ENCODE measurements at regions not wholly inside any gene's neighbourhood (a gene's known extent, or its start where the extent isn't known, plus 50 kb on each side); places are given as distances from the start of the nearest gene placed in this dataset.

DNA sequence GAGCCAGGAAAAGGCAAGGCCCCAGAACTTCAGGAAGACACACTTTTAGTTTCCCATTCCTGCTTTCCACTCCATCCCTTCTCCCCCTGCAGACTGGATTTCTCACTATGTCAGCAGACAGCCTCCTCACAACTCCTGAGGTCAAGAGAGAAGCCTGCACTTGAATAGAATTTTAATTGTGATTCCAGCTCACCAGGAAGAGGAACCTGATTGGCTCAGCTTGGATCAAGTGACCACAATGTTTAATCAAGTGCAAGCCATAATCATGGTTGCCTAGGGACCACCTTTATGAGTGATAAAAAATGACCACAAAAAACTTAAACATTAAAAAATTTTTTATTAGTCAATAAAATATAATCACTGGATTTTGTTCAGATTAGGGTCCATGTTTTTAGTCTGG, 244.7 kb upstream of the RHOBTB1 start:
- no peak for DNase-seq (ENCODE audit: low spot score)

DNA sequence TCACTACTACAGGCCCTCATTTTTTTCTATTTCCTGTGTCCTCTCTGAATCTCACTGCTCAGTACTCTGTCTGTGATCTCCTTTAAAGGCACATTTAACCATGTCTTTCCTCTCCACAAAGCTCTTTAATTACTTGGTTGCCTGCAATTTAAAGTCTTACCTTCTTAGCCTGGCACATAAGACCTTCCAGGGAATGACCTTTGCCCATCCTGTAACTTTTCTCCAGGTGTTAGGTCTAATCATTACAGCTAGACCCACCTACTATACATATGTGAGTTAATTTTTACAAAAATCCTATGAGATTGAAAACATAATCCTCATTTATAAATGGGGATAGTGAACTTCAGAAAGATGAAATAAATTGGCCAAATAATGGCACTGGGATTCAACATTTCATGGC, 244.1 kb upstream of the RHOBTB1 start:
- no peak for DNase-seq (ENCODE audit: low spot score)

DNA sequence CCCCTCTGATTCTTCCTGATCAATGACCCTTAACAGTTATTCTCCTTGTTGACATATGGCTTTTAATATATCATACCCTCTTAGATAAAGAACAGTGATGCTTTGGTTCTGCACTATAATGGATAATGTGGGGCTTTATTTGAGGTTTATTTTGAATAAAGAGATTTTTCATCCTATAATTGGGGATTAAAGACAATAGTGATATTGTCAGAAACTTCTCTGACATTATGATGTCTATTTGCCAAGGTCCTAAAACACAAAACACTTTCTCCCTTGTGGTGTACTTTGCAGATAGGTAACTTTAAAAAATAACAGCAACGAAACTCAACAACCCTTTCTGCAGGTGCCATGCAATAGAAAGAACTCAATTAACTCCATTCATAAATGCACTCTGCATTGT, 243.6 kb upstream of the RHOBTB1 start:
- no peak for DNase-seq (ENCODE audit: low spot score)

DNA sequence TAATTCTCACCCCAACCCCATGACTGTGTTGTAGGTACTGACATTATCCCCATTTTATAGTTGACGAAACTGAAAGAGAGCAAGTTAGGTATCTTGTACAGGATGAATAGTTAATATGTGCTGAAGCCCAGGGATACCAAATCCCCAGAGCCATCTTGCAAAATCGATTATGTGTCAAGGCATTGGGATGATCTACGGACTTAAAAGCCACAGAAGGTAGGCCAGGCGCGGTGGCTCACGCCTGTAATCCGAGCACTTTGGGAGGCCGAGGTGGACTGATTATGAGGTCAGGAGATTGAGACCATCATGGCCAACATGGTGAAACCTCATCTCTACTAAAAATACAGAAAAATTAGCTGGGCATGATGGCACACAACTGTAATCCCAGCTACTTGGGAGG, 242.4 kb upstream of the RHOBTB1 start:
- DNase-seq (ENCODE audit: low spot score) = no peak

DNA sequence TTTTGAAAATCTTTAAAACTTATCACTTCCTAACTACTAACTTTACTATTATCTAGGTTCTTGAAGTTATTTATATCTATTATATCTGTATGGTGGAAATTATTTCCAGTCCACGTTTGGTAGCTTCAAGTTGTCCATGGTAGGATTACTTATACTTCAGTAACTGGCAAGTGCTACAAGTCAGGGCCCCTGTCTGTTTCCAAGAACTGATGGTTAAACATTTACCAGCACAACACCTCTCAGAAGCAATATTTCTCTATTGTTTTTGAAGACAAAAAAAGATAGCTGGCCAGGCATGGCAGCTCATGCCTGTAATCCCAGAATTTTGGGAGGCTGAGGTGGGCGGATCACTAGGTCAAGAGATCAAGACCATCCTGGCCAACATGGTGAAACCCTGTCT, 240.4 kb upstream of the RHOBTB1 start:
- no peak for DNase-seq (ENCODE audit: low spot score)

DNA sequence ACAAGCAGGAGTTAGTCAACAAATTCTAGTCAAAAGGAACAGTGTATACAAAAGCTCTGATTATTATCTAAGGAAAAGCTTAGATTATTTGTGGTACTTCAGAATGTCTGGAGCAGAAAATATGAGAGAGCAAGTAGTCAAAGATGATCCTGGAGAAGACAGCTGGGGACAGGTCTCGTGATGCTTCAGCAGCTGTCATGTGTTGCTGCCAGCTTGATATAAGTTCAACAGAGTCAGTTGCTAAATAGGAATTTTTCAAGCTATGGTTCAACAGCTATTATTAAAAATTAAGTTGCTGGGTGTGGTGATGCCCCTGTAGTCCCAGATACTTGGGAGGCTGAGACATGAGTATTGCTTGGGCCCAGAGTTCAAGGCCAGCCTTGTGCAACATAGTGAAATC, 240.0 kb upstream of the RHOBTB1 start:
- DNase-seq (ENCODE audit: low spot score) = no peak

DNA sequence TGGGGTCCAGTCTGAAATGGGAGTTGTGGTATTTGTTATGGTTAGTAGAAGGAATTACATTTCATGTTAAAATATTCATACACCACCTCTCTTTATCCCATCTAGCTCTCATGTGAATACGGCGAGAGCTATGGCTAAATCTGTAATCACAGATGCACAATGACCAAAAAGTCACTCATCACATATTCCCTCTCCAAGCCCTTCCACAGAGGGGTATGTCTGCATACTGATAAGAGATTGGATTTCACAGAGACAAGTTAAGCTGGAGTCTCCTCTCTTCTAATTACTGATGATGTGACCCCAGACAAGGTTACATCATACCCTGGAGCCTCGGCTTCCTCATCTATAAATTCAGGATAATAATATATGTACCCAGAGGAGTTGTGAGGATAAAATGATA, 237.8 kb upstream of the RHOBTB1 start:
- DNase-seq (ENCODE audit: low spot score) = no peak

DNA sequence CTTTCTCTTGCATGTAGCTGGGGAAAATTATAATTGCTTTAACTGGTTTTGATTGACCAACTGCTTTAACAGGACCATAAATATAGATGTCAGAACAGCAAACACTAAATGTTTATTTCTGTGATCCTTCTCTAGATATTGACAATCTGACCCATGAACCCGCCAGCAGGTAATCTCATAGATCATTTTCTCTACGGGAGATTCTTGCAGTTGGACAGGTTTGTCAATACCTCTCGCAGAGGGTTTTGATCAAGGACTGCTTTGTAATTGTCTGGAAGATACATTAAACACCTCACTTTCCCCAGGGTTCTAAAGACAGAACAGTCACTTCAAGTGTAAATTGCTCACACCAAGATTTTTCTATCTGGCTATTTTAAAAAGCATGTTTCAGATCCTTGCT, 235.8 kb upstream of the RHOBTB1 start:
- no peak for DNase-seq (ENCODE audit: low spot score)

DNA sequence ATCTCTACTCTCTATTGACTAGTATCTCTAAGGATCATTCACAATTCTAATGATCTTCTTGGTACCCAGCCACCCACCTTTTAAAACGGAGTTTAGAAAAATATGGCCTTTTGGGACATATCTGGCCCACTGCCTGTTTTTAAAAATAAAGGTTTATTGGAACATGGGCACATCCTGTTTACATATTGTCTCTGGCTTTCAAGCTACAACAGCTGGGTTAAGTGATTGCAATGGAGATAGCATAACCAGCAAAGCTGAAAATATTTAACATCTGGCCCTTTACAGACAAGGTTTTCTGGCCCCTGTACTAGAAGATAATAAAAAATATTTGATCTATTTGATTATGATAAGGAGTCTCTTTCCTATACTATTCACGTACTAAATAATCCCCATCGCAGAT, 232.4 kb upstream of the RHOBTB1 start:
- no peak for DNase-seq (ENCODE audit: low spot score)

DNA sequence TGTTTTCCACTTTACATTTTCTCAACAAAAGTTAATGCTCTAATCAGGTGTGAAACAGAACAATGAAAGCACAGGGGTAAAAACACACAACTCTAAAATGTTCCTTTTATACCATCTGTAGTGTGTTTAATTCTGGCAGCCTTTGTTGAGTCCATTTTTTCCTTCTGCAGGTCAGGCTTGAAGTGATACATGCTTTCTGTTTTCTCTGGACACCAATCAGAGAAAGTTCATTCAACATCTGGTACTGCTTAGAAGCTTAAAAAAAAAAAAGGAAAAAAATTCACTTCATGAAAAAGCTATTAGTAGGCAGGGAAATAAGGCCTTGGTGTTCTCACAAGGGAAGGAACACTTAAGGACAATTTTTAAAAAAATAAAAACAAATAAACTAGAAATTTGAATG, 231.3 kb upstream of the RHOBTB1 start:
- DNase-seq (ENCODE audit: low spot score) = no peak

DNA sequence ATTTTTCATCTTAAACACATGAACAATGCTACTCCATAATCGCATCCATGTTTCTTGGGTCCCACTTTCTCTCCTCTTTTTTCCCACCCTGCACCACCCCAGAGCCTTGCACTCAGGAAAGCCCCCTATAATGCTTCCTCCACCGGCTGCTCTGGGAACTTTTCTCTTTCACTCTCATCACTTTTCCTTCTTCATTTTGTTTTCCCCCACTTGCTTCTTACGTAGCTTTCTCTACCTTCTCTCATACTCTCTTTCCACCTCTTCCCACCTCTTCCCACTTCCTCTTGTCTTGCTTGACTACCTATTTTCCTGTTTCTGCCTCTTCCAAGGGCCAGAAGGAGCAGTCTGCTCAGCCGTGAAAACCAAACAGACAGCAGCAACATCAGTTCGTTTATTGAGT, 229.5 kb upstream of the RHOBTB1 start:
- no peak for DNase-seq (ENCODE audit: low spot score)

DNA sequence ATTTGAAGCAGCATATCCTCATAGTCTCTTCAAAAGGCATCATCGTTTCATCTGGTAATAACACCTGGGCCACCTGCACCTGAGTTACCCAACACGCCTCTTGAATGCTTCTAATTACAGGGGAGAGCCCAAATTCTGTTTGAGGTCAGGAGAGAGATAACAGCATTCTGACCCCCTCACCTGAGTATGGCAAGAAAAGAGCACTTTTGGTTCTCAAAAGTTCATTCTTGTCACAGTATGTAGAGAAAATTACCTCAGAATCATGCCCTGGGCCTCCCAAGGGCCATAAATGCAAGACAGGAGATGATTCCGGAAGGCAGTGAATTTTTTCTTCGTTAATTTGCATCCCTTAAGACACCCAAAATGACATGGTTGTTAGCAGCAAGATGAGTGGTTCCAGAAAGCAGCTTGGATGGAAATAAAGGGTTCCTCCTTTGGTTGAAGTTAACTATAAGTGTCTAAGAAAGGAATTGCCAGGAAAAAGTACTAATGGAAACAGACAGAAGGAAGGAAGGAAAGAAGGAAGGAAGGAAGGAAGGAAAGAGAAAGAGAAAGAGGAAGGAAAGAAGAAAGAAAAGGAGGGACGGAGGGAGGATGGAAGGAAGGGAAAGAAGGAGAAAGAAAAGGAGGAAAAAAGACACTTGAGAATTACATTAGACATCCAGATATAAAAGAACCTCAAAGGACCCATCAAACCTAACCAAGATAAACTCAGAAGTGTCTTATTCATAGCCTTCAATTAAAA, 228.4 kb upstream of the RHOBTB1 start:
- no peak for DNase-seq (ENCODE audit: low spot score)

DNA sequence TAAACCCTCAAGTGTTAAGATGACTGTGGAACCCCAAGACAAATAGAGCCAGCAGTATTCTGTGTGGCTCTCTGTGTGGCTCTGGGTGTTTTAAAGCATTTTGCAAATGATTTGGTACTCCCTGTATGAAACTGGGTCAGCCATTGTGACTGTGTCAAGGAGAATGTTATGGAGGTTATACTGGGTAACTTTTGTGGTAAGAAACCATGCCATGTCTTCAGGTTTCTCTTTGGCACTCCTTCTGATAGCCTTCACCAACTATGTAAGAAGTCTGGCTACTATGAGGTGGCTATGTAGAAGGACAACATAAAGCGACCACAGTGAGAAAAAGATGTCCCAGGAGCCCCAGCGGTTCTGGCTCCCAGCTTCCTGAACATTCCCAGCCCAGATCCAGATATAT, 226.6 kb upstream of the RHOBTB1 start:
- DNase-seq (ENCODE audit: low spot score) = no peak

DNA sequence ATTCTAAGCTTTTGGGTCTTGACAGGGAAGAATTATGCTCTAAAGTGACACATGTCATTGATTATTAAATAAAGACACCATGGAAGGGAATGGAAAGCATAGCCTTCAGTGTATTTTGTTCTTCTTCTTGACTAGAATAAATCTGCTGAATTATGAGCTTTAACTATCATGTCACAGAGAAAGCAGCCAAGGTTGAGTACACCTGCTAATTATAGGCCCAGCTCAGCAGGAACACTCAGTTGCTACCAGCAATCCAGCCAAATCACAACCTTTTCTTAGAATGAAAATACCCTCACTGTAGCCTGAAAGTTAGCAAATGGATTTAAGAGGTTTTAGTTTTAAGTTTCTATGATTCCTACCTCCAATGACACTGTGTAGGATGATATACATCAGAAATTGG, 225.3 kb upstream of the RHOBTB1 start:
- no peak for DNase-seq (ENCODE audit: low spot score)

DNA sequence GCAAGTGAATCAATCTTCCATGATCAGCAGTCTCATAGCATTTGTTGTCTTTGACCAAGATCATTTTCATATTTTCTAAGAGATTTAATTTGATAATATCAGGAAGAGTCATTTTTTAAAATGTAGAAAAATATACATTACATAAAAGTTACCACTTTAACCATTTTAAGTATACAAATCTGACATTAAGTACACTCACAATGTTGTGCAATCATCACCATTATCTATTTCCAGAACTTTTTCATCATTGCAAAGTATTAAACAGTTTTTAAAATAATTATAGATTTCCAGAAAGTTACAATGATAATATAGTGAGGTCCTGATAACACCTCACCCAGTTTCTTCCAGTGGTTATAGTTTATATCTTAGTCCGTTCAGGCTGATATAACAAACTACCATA, 222.5 kb upstream of the RHOBTB1 start:
- no peak for DNase-seq (ENCODE audit: low spot score)

DNA sequence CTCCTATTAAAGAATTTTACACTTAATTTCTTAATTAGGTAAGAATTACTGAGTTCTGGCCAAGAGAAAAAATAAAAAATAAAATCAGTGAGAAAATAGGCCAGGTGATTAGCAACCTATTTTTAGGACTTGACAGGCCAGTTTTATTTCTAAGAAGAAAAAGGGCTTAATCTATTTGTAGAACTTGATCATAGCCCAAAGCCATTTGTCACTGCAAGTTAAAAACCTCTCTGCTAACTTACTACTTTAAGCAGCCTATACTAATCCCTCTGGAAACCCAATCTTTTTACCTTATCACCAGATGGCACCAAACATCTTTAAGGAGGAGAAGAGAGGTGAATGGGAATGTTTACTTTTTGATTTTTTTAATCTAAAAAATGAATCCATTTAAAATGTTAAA, 222.1 kb upstream of the RHOBTB1 start:
- no peak for DNase-seq (ENCODE audit: low spot score)

DNA sequence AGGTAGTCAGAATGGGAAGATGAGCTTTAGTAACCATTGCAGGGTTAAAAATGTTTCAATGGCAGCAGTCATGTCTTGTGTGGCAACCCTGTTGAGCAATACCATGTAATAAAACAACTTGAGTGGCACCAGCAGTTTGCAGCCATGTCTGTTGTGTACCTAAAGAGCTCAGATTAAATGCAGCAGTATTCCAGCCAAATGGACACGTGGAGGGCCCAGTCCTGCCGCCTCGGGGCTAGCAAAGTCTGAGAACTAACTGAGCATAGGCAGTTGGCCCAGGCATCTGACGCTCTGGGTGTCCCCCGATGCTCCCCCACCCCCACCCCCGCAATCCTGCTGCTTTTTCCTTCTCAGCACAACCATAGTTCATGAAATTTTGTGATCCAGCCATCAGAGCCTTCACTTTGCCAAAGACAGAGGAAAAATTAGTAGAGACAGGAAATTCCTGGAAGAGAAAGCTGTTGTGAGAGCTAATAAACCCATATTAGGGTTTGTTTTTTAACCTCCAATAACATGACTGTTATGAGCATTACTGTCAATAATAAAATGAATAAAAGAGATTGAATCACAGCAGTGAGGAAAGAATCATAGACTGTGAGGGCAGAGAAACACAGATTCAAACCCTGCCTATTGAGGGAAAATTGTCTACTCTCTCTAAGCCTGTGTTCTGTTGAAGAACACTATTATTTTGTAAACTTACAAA, 220.6 kb upstream of the RHOBTB1 start:
- no peak for DNase-seq (ENCODE audit: low spot score)

DNA sequence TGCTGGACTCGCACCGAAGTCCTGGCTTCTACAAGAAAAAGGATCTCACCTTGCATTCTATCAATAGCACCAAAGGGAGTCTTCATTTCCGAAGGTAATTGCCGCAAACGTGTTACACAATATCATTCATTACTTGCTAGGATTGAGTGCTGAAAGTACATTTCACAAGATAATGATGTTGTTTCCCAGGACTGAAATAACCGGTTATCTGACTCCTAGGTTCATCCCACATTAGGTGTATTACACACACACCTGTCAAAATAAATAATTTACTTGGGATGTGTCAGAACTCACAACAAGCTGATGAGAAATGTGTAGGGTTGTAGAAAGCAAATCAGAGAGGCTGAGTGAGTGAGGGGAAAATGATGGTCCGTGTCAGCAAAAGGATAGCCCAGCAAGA, 219.4 kb upstream of the RHOBTB1 start:
- DNase-seq (ENCODE audit: low spot score) = no peak

DNA sequence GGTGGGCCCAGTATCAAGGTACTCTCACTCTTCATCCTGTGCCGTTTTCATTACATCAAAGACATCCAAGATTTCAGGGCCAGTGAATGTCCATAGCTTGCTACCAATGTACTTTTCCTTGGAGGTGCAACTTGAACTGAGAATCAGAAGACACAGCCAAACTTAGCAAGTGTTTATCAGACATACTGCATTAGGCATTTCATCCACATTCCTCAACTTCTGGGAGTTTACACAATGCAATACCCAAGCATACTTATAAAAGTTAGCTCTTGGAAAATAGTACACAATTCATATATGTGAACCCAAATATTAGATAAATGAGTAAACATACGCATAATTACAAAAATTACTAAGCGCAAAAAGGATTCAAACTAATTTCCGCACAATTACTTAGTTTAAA, 216.3 kb upstream of the RHOBTB1 start:
- DNase-seq (ENCODE audit: low spot score) = no peak

DNA sequence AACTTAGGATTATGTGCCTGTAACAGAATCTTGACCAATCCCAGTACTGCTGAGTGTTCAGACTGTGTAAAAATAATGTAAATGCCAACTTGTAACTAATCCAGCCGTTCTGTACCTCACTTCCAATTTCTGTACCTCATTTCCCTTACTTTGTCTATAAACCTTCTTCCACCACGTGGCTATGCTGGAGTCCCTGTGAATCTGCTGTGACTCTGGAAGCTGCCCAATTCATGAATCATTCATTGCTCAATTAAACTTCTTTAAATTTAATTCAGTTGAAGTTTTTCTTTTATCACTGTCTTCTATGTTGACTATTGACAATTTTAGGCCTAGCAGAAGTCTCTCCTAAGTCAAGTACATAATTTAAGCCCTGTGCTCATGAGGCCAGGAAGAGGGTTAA, 215.3 kb upstream of the RHOBTB1 start:
- no peak for DNase-seq (ENCODE audit: low spot score)

DNA sequence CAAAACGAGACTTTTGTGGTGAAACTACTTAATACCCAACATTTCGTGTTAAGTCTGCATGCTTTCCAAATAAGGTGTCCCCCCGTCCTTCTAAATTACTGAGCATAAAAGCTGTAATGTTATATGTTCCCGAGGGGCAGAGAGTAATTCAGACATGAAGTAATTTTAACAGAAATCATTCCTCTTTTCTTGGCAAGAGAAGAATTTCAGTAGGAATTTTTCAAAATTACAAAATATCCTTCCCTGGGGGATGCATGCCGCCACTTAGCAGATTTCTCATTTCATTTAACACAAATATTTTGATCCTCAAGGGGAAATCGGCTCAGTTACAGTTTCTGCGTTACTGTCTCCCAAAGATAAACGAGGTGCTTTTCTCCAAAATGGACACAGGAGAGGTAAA, 213.2 kb upstream of the RHOBTB1 start:
- DNase-seq (ENCODE audit: low spot score) = no peak

DNA sequence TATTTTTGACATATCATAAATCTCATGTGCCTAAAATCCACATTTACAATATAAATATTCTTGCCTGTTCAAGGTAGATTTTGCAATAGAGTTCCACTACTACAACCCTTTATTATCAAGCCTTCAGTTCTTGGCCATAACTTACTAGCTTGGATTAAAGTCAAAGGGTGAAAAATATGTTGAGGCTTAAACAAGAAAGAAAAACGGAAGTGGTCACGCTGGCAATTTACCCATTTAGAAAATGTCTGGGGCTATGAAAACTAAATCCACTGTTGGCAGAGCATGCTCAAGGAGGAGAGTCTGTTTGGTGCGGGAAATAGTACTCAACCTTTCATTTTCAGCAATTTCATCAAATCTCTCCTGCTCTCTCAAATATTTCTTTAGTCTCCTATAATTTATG, 209.8 kb upstream of the RHOBTB1 start:
- DNase-seq (ENCODE audit: low spot score) = no peak

DNA sequence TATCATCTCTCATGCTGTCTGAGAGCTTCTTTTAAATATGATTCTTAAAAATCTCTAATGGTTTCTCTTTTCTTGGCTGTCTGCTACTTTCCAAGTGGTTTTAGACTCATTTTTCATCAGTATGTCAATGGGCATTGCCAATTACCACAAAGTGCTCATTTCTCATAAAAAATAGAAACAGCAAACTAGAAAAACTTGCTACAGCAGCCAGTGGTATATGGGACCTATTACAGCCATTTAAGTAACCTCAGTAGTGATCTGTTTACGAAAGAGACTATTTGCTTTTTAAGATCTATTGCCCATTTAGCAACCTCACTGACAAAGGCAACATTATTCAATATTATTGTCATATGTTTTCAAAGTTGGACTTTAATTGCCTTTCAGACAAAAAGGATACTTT, 207.1 kb upstream of the RHOBTB1 start:
- no peak for DNase-seq (ENCODE audit: low spot score)

DNA sequence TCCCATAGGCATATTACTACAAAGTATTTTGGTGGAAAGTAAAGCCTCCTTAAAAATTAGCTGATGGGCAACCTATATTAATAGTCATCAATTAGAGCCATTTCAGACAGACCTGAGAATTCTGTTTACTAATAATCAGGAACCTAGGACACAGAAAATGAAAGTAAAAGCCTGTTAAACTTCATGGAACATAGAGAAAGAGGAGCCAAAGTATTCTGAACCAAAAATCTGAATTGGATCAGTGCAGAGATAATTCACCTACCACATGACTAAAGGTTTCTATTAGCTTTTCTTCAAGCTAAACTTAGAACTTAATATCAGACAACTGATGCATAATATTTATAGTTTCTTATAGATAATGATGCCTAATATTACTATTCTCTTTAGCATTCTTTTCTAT, 204.5 kb upstream of the RHOBTB1 start:
- DNase-seq (ENCODE audit: low spot score) = no peak
